Endothelial cell (in vitro differentiated cells): ENCODE measurements at regions not wholly inside any gene's neighbourhood (a gene's known extent, or its start where the extent isn't known, plus 50 kb on each side); places are given as distances from the start of the nearest gene placed in this dataset.

ENCODE experiments used
- DNase-seq: peaks from one replicate; pipeline ENCODE4 v3.0.0; 2021; ENCODE audit warnings: low spot score
- H3K27ac Mint-ChIP-seq: one replicate; pipeline ENCODE4 v1.8.0; 2021; ENCODE audit warnings: mixed read lengths, inconsistent platforms; ENCODE audit not compliant: unreplicated experiment
- H3K27me3 Mint-ChIP-seq: one replicate; pipeline ENCODE4 v1.8.0; 2021; ENCODE audit warnings: mild to moderate bottlenecking, moderate library complexity, mixed read lengths, inconsistent platforms; ENCODE audit not compliant: unreplicated experiment
- H3K36me3 Mint-ChIP-seq: one replicate; pipeline ENCODE4 v1.8.0; 2021; ENCODE audit warnings: mild to moderate bottlenecking, low read depth, mixed read lengths, inconsistent platforms; ENCODE audit not compliant: unreplicated experiment
- H3K4me1 Mint-ChIP-seq: one replicate; pipeline ENCODE4 v1.8.0; 2021; ENCODE audit warnings: mild to moderate bottlenecking, mixed read lengths, inconsistent platforms; ENCODE audit not compliant: unreplicated experiment
- H3K4me3 Mint-ChIP-seq: one replicate; pipeline ENCODE4 v1.8.0; 2021; ENCODE audit warnings: mild to moderate bottlenecking, mixed read lengths, inconsistent platforms; ENCODE audit not compliant: unreplicated experiment
- H3K9me3 Mint-ChIP-seq: one replicate; pipeline ENCODE4 v1.8.0; 2021; ENCODE audit warnings: mixed read lengths, inconsistent platforms; ENCODE audit not compliant: unreplicated experiment
- TF ChIP-seq, protein P1 (sequence below): fragments of 200-600 bp; sonication (generic); IDR thresholded peaks from one replicate; pipeline ENCODE4 v1.5.0; 2021; ENCODE audit warnings: antibody characterized with exemption; ENCODE audit not compliant: unreplicated experiment

DNA sequence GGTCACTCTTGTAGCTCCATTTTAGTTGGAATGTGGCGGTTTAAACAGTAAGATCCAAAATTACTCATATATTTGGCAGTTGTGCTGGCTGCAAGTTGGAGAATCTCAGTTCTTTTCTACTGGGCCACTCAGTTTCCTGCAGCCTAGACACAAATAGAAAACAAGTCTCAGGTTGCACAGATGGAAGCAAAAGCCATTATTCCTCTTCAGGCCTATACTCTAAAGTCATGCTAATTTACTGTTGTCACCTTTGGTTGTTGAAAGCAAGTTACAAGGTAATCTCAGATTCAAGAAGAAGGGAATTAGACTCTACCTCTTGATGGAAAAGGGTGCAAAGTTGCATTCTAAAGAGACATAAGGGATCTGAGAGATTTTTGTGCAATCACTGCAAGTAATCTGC, 345.4 kb downstream of the ADAM29 start:
- H3K36me3 Mint-ChIP-seq, result no peaks in the 10 kb centered on the region
- TF ChIP-seq, protein P1, sequence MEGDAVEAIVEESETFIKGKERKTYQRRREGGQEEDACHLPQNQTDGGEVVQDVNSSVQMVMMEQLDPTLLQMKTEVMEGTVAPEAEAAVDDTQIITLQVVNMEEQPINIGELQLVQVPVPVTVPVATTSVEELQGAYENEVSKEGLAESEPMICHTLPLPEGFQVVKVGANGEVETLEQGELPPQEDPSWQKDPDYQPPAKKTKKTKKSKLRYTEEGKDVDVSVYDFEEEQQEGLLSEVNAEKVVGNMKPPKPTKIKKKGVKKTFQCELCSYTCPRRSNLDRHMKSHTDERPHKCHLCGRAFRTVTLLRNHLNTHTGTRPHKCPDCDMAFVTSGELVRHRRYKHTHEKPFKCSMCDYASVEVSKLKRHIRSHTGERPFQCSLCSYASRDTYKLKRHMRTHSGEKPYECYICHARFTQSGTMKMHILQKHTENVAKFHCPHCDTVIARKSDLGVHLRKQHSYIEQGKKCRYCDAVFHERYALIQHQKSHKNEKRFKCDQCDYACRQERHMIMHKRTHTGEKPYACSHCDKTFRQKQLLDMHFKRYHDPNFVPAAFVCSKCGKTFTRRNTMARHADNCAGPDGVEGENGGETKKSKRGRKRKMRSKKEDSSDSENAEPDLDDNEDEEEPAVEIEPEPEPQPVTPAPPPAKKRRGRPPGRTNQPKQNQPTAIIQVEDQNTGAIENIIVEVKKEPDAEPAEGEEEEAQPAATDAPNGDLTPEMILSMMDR, result no peak
- DNase-seq, result no peak
- no peaks in the 10 kb centered on the region for H3K9me3 Mint-ChIP-seq
- H3K4me3 Mint-ChIP-seq, result no peak overlapping the region
- no peak overlapping the region for H3K27ac Mint-ChIP-seq
- no peaks in the 10 kb centered on the region for H3K4me1 Mint-ChIP-seq
- H3K27me3 Mint-ChIP-seq, result no peaks in the 10 kb centered on the region

DNA sequence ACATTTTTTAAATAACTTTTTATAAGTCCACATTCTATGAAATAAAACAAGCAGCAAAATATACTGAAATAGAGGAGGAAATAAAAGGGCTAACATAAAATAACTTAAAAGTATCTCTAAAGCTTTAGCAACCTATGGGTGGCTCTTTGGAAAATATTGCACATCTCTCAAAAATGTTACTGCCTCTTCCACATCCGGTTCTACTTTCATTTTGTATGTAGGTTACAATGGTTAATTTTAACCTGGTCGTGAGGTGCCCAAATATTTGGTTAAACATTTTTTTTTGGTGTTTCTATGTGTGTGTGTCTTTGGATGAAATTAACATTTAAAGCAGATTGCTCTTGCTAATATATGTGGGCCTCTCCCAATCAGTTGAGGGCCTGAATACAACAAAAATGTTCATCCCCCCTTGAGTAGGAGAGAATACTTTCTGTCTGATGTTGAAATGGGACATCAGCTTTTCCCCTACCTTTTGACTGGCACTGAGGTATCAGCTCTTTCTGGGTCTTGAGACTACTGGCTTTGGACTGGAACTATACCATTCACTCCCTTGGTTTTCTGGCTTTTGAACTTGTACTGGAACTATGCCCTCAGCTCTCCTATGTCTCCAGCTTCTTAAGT, 353.0 kb downstream of the ADAM29 start:
- TF ChIP-seq, protein P1, result no peak
- Mint-ChIP-seq H3K4me1 (no peaks in the 10 kb centered on the region), H3K27ac (no peak overlapping the region), H3K9me3 (no peaks in the 10 kb centered on the region), H3K4me3 (no peak overlapping the region), H3K27me3 (no peaks in the 10 kb centered on the region), H3K36me3 (no peaks in the 10 kb centered on the region)
- DNase-seq, result no peak

DNA sequence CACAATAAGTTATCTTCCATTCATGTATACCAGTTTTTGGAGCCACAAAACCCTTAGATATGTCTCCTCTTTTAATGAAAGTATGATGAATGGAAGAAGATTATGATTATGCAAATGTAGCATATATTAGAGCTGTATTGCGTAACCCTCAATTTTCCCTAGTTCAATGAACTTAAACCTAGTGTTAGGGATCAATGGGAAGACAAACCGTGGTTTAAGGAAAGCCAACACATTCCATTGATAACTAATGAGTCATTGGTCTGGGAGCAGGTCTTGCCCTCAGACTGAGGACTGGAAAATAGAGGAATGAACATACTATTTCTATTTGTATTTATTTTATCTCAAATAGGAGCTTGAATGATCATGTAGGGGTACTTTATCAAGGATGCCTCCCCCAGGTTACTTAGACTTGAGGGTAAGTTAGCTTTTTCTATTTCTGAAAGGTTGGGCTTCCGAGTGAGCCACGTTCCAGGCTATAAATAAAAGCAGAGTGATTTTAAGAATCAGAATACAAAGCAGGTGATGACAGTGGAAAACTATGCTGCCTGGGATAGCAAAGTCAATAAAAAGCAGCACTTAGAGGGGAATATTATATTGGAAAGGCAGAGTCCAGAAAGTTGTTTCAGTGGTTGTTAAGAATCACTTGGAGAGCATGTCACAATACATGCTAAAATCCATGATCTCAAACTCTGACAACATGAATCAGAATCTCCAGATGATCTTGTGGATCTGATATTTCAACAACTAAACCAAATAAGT, 356.0 kb downstream of the ADAM29 start:
- no peaks in the 10 kb centered on the region for H3K4me1 Mint-ChIP-seq
- no peaks in the 10 kb centered on the region for H3K27me3 Mint-ChIP-seq
- DNase-seq, result no peak
- H3K36me3 Mint-ChIP-seq, result no peaks in the 10 kb centered on the region
- no peaks in the 10 kb centered on the region for H3K9me3 Mint-ChIP-seq
- no peak overlapping the region for H3K4me3 Mint-ChIP-seq
- TF ChIP-seq, protein P1, result no peak
- no peak overlapping the region for H3K27ac Mint-ChIP-seq

DNA sequence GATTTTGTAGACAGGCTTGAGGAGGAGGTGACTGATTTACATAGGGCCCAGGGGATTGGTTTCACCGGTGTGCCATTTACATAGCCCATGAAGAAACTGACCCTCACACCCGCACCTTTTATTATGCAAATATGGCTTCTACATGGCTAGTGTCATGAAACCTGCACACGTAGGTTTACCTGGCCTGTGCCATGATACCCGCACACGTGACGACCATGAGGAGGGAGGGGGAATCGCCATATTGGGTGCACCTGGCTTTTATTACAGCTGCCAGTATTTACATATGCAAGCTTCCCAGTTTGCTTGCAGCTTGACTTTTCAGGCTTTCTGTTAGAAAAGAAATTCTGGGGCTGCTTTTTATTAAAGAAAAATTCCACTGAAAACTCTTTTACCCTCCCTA, 359.7 kb downstream of the ADAM29 start:
- H3K9me3 Mint-ChIP-seq, result no peaks in the 10 kb centered on the region
- H3K4me1 Mint-ChIP-seq, result no peaks in the 10 kb centered on the region
- H3K4me3 Mint-ChIP-seq, result no peak overlapping the region
- DNase-seq, result no peak
- no peaks in the 10 kb centered on the region for H3K27me3 Mint-ChIP-seq
- no peaks in the 10 kb centered on the region for H3K36me3 Mint-ChIP-seq
- TF ChIP-seq, protein P1, result no peak
- no peak overlapping the region for H3K27ac Mint-ChIP-seq

DNA sequence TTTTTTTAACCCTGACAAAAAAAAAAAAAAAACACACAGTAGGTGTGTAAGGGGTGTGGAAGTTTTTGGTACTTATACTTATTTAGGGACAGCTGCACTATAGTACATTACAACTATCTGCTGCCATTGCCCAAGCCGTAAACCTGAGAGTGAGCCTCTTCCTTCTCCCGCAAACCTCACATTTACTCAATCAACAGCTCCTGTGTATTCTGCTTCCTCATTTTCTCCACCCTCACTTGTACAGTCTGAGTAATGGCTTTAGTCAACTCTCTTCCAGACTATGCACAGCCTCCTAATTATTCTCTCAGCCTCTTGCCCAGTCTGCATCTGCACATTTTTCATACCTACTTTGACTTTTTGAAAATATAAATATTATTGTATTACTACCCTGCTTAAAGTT, 362.0 kb downstream of the ADAM29 start:
- Mint-ChIP-seq H3K27ac (no peak overlapping the region), H3K9me3 (no peaks in the 10 kb centered on the region), H3K27me3 (no peaks in the 10 kb centered on the region), H3K4me3 (no peak overlapping the region), H3K4me1 (no peaks in the 10 kb centered on the region), H3K36me3 (no peaks in the 10 kb centered on the region)
- TF ChIP-seq, protein P1, result no peak
- no peak for DNase-seq
